GM18507 (cell line): ENCODE measurements at regions not wholly inside any gene's neighbourhood (a gene's known extent, or its start where the extent isn't known, plus 50 kb on each side); places are given as distances from the start of the nearest gene placed in this dataset.

ENCODE experiments used
- DNase-seq: peaks from one replicate; pipeline ENCODE4 v3.0.0; 2011; ENCODE audit warnings: low read depth; ENCODE audit not compliant: insufficient read length; ENCODE audit errors: extremely low spot score
- FAIRE-seq: peaks from 2 replicates; lab custom pipeline; 2011; peaks lifted over from hg19 to GRCh38; lab: Jason Lieb, UNC

- DNase-seq (no peak), FAIRE-seq (no peak)
Observed at GRCh38 chr11:122333467-122333866, 217.5 kb upstream of the BLID start.

- no peak for FAIRE-seq
- no peak for DNase-seq
Observed at GRCh38 chr11:122331079-122331478, 215.1 kb upstream of the BLID start.

GRCh38 chr11:122330279-122330965 lies 214.4 kb upstream of the BLID start:
- DNase-seq (no peak), FAIRE-seq (no peak)

GRCh38 chr11:122327528-122327927 lies 211.5 kb upstream of the BLID start:
- DNase-seq (no peak), FAIRE-seq (no peak)

- DNase-seq (no peak), FAIRE-seq (no peak)
Observed at GRCh38 chr11:122323754-122324421, 207.9 kb upstream of the BLID start.

GRCh38 chr11:122322329-122322728 lies 206.3 kb upstream of the BLID start:
- no peak for FAIRE-seq

GRCh38 chr11:122320671-122321070 lies 204.7 kb upstream of the BLID start:
- no peak for FAIRE-seq
- no peak for DNase-seq

More at GRCh38 chr11:122322329-122322728, 206.3 kb upstream of the BLID start:
- DNase-seq = no peak

- no peak for DNase-seq
- no peak for FAIRE-seq
Observed at GRCh38 chr11:122319691-122320620, 203.9 kb upstream of the BLID start.

- no peak for DNase-seq
- FAIRE-seq = no peak
Observed at GRCh38 chr11:122319085-122319484, 203.1 kb upstream of the BLID start.

GRCh38 chr11:122317305-122317704 lies 201.3 kb upstream of the BLID start:
- FAIRE-seq (no peak), DNase-seq (no peak)

- FAIRE-seq = no peak
- DNase-seq = no peak
Observed at GRCh38 chr11:122313581-122313980, 197.6 kb upstream of the BLID start.

- FAIRE-seq (no peak), DNase-seq (no peak)
Observed at GRCh38 chr11:122311216-122311755, 195.3 kb upstream of the BLID start.

- FAIRE-seq = no peak
Observed at GRCh38 chr11:122310766-122311165, 194.8 kb upstream of the BLID start.

GRCh38 chr11:122309262-122309925 lies 193.4 kb upstream of the BLID start:
- DNase-seq = no peak
- no peak for FAIRE-seq

More at GRCh38 chr11:122310766-122311165, 194.8 kb upstream of the BLID start:
- no peak for DNase-seq

GRCh38 chr11:122308226-122308625 lies 192.2 kb upstream of the BLID start:
- FAIRE-seq = no peak

GRCh38 chr11:122307476-122308035 lies 191.5 kb upstream of the BLID start:
- DNase-seq = no peak
- no peak for FAIRE-seq

More at GRCh38 chr11:122308226-122308625, 192.2 kb upstream of the BLID start:
- no peak for DNase-seq

GRCh38 chr11:122306831-122307391 lies 190.9 kb upstream of the BLID start:
- DNase-seq (no peak), FAIRE-seq (no peak)

GRCh38 chr11:122305426-122306320 lies 189.7 kb upstream of the BLID start:
- no peak for DNase-seq
- no peak for FAIRE-seq
